ENCODE measurements at regions not wholly inside any gene's neighbourhood (a gene's known extent, or its start where the extent isn't known, plus 50 kb on each side); places are given as distances from the start of the nearest gene placed in this dataset.

- ChIA-PET POLR2A (no interaction called here), CTCF (no interaction called here)
- H3K4me2 ChIP-seq (replicated peaks; ENCODE audit: low read depth, low read length, poor library complexity, severe bottlenecking): no peak overlapping the region
- no peak overlapping the region for H3K27ac ChIP-seq (ENCODE audit: low read length in 2 of 2)
- Mint-ChIP-seq H3K4me1 (no peaks in the 10 kb centered on the region), H3K27me3 (peaks cover 12% of the 10 kb centered on the region), H3K9me3 (ENCODE audit: insufficient read depth) (no peaks in the 10 kb centered on the region), H3K27ac (no peak overlapping the region), H3K4me3 (no peak overlapping the region)
- no peaks in the 10 kb centered on the region for H3K79me2 ChIP-seq (ENCODE audit: control insufficient read depth, insufficient read depth, low read length)
- no peaks in the 10 kb centered on the region for H3K4me1 ChIP-seq (ENCODE audit: control insufficient read depth in 2 of 2, insufficient read depth in 2 of 2, low read length in 2 of 2)
- ATAC-seq (ENCODE audit: low read depth) (no peak), DNase-seq (no peak)
- no peaks in the 10 kb centered on the region for H3K36me3 ChIP-seq (replicated peaks in 1 of 2; ENCODE audit: control extremely low read depth in 1 of 2, control insufficient read depth in 1 of 2, extremely low read depth in 1 of 2, insufficient read depth in 2 of 2, low read length in 1 of 2)
- H3K4me3 ChIP-seq (ENCODE audit: control extremely low read depth in 1 of 5, extremely low read depth in 1 of 5, insufficient read depth in 1 of 5, low read depth in 2 of 5, low read length in 4 of 5): no peak overlapping the region
- WGBS (ENCODE audit: insufficient coverage): 93% methylated on average over 4 of the region's 6 CpGs
- H3K9me3 ChIP-seq (ENCODE audit: control extremely low read depth in 1 of 3, control insufficient read depth in 2 of 3, insufficient read depth in 1 of 3, low read length in 2 of 3): no peaks in the 10 kb centered on the region
- no peaks in the 10 kb centered on the region for H3K27me3 ChIP-seq (replicated peaks in 1 of 4; ENCODE audit: control extremely low read depth in 1 of 4, control insufficient read depth in 3 of 4, insufficient read depth in 4 of 4, low read length in 3 of 4)
- H2AFZ ChIP-seq (ENCODE audit: insufficient read depth, low read depth, low read length, poor library complexity, severe bottlenecking): no peak overlapping the region
- TF ChIP-seq EZH2 (IDR thresholded peaks at IDR 0.05; ENCODE audit: borderline replicate concordance, insufficient read depth, low read depth, low read length, poor library complexity, severe bottlenecking): no peak
- no peak for TF ChIP-seq CTCF (IDR thresholded peaks at IDR 0.05)
- intact Hi-C loops (cut with micrococcal nuclease): no loop called here
- H4K20me1 ChIP-seq (ENCODE audit: control insufficient read depth, insufficient read depth, low read length, poor library complexity, severe bottlenecking): no peaks in the 10 kb centered on the region
- H3K9ac ChIP-seq (ENCODE audit: low read length): no peak overlapping the region
Measured at GRCh38 chr22:26887456-26887855, 230.1 kb downstream of the MIAT start.

DNA sequence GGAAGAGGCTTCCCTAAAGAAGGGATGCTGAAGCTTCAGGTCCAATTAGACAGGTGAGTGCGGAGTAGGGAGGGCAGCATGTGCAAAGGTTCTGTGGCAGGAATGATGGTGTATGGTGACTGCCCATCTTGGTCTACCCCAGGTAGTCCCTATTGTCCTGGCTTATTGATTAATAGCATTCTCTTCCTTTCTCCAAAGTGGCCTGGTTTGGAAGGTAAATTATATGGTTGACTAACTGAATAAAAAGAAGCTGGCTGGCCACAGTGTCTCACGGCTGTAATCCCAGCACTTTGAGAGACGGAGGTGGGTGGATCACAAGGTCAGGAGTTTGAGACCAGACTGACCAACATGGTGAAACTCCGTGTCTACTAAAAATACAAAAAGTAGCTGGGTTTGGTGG, 230.5 kb downstream of the MIAT start:
- ATAC-seq (ENCODE audit: low read depth) (no peak), DNase-seq (no peak)
- peaks cover 0 to 2% (median 0%) of the 10 kb centered on the region in 3 donors for H3K9me3 ChIP-seq (ENCODE audit: control extremely low read depth in 1 of 3, control insufficient read depth in 2 of 3, insufficient read depth in 1 of 3, low read length in 2 of 3)
- no peaks in the 10 kb centered on the region for H3K79me2 ChIP-seq (ENCODE audit: control insufficient read depth, insufficient read depth, low read length)
- H3K27ac ChIP-seq (ENCODE audit: low read length in 2 of 2): no peak overlapping the region
- TF ChIP-seq CTCF (IDR thresholded peaks at IDR 0.05) (no peak), EZH2 (IDR thresholded peaks at IDR 0.05; ENCODE audit: borderline replicate concordance, insufficient read depth, low read depth, low read length, poor library complexity, severe bottlenecking) (no peak)
- POLR2A ChIA-PET: no interaction called here
- no peaks in the 10 kb centered on the region for H3K4me1 ChIP-seq (ENCODE audit: control insufficient read depth in 2 of 2, insufficient read depth in 2 of 2, low read length in 2 of 2)
- 80% methylated on average over 4 of the region's 4 CpGs for WGBS (ENCODE audit: insufficient coverage)
- H4K20me1 ChIP-seq (ENCODE audit: control insufficient read depth, insufficient read depth, low read length, poor library complexity, severe bottlenecking): no peaks in the 10 kb centered on the region
- no peak overlapping the region for H3K27ac Mint-ChIP-seq
- no peak overlapping the region for H3K4me3 Mint-ChIP-seq
- H3K27me3 Mint-ChIP-seq: peaks cover 14% of the 10 kb centered on the region
- no peak overlapping the region for H3K4me2 ChIP-seq (replicated peaks; ENCODE audit: low read depth, low read length, poor library complexity, severe bottlenecking)
- no peaks in the 10 kb centered on the region for H3K9me3 Mint-ChIP-seq (ENCODE audit: insufficient read depth)
- no peak overlapping the region for H3K4me3 ChIP-seq (ENCODE audit: control extremely low read depth in 1 of 5, extremely low read depth in 1 of 5, insufficient read depth in 1 of 5, low read depth in 2 of 5, low read length in 4 of 5)
- no peaks in the 10 kb centered on the region for H3K36me3 ChIP-seq (replicated peaks in 1 of 2; ENCODE audit: control extremely low read depth in 1 of 2, control insufficient read depth in 1 of 2, extremely low read depth in 1 of 2, insufficient read depth in 2 of 2, low read length in 1 of 2)
- H2AFZ ChIP-seq (ENCODE audit: insufficient read depth, low read depth, low read length, poor library complexity, severe bottlenecking): no peak overlapping the region
- H3K27me3 ChIP-seq (replicated peaks in 1 of 4; ENCODE audit: control extremely low read depth in 1 of 4, control insufficient read depth in 3 of 4, insufficient read depth in 4 of 4, low read length in 3 of 4): no peaks in the 10 kb centered on the region
- H3K9ac ChIP-seq (ENCODE audit: low read length): no peak overlapping the region
- intact Hi-C loops (cut with micrococcal nuclease): no loop called here
- no peaks in the 10 kb centered on the region for H3K4me1 Mint-ChIP-seq
- CTCF ChIA-PET: no interaction called here
